Right lobe of liver (tissue), 4 donors: ENCODE measurements at regions not wholly inside any gene's neighbourhood (a gene's known extent, or its start where the extent isn't known, plus 50 kb on each side); places are given as distances from the start of the nearest gene placed in this dataset.

ENCODE experiments used
- CTCF ChIP-seq, 4 donors: fragments of 200-600 bp in 3 of 4; fragments of 450-650 bp in 1 of 4; IDR thresholded peaks; one replicate each; pipeline versions ENCODE4 v1.5.1 to v1.8.0; 2016 to 2022; ENCODE audit warnings: antibody characterized with exemption in 4 of 4, mild to moderate bottlenecking in 2 of 4
- POLR2A ChIP-seq: fragments of 450-650 bp; IDR thresholded peaks from one replicate; pipeline ENCODE4 v1.6.1; 2017; ENCODE audit warnings: antibody characterized with exemption, mild to moderate bottlenecking
- donor health status: DM: no; HTN: no; CAD: no.
- donor health status: DM: no; HTN: no; CAD: no.
- donor health status: DM: no; HTN: yes; CAD: no.

GRCh38 chr1:209434631-209435217 is 148.8 kb upstream of the CAMK1G start:
- TF ChIP-seq CTCF (IDR thresholded peaks at IDR 0.05) (no peak), POLR2A (no peak)
